Forelimb muscle (tissue), 1 donor: ENCODE measurements at regions not wholly inside any gene's neighbourhood (a gene's known extent, or its start where the extent isn't known, plus 50 kb on each side); places are given as distances from the start of the nearest gene placed in this dataset.
"Not testable (repeated sequence)": the region's sequence is repeated elsewhere in the genome, so short reads cannot be mapped to it uniquely, and the experiment has no call there.

ENCODE experiments used
- DNase-seq: peaks from one replicate; pipeline ENCODE4 v3.0.0-alpha.2; 2013; ENCODE audit warnings: low read depth

DNA sequence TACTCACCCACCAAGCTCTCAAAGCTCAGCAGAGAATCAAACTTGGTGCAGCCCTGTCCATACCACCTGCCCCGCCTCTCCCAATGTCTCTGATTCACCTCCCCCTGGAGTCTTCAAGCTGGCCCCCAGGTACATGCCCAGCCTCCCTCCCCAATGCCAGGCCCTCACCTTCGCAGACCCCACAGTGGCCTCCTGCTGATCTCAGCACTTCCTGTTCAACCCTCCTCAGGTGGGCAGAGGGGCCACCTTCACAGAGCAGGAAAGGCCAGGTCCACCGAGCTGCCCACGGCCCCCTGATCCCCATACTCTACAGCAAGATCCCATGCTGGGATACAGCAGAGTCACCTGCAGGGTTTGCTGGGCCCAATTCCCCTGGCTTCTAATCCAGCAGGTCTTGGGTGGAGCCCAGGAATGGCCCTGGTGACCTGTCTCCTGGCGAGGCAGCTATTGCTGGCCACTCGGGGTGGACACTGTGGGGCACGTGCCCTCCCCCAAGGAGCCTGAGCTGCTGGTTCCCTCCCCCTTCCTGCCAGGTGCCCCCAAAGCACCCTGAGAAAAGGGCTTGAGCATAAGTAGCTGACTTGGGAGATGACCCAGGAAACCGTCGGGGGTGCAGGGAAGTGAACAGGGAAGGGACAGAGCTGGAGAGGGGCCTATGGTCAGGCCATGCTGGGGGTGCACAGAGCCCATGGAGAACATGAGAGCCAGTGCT, 150.7 kb downstream of the BRD1 start:
- no peak for DNase-seq

DNA sequence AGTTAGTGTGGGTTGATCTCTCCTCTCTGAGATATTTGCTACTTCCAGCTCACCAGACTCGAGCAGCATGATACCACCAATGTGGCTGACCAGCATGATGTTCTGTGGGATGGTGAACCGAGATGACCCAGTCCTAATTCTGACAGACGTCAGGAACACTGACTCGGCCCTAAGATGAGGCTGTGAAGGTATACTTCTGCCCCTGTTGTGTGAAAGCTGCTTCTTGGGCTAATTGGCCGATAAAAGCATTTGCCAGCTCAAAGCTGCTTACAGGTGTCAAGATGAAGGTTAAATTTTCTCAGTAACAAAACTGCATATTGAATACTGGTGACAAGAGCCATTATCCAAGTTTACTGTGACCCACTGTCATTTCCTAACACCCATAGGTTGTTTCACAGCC, 151.4 kb downstream of the BRD1 start:
- DNase-seq: no peak

GRCh38 chr22:49674479-49675050, 153.1 kb downstream of the BRD1 start:
- DNase-seq: no peak

DNA sequence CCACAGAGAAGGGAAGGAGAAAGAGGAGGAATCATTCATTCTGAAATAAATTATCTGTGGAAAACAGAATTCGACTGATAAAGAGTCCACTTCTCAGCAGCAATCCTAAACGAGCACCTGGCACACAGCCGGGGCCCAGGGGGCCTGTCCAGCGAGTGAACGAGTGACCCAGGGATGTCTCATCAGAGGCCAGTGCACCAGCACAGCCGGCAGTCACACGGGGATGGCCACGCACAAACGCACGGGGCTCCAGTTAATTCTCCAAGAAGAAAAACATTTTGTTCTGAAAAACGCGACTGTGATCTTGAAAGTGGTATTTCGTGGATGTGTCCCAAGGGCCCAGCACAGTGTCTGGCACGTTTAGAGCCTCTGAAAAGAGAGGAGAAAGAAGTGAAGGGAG, 154.6 kb downstream of the BRD1 start:
- DNase-seq: no peak

DNA sequence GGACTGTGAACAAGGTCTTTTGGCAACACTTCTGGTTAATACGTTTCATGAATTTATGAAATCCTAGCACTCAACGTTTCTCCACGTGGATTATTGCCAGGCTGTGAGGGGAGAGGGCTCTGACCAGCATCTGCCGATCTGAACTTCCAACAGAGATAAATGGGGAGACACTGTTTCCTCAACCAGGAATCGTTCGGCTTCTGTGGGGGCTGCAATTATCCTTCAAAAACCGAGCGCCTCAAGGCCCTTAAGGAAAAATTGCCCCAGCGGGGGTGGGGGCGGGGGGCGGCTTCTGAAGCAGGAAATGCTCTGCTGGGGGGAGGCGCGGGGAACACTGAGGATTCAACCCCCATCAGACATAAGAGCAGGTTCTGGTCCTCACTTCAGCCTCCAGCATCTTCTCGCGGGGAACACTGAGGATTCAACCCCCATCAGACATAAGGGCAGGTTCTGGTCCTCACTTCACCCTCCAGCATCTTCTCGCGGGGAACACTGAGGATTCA, 155.6 kb downstream of the BRD1 start:
- DNase-seq: no peak

DNA sequence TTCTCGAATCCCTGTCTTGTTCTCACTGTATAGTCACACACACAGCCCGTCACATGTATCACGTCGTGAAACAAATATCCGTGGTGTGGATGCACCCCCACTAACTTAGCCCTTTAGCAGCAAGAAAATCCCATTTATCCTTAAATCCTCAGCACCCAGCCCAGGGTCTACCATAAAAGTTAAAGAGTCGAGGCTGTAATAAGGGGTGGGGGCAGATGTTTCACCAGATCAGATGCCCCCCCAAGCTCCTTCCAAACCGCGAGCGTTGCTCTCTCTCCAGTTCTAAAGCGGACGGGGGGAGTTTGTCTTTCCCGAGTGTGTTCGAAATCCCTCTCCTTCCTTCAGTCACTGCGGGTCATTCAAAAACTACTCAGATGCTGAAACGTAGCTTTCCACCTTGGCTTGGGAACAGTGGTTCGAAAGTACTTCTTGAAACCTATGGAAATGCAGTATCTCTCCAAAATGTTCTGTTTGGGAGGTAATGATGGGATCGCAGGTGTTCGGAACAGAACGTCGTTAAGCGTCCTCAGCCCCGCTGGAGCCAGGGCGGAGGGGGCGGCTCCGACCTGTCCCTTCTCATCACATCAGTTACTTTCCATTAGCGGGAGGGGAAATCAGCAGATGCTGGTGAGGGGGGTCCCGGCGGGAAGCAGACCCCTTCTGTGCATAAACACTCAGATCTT, 156.2 kb downstream of the BRD1 start:
- DNase-seq: no peak

DNA sequence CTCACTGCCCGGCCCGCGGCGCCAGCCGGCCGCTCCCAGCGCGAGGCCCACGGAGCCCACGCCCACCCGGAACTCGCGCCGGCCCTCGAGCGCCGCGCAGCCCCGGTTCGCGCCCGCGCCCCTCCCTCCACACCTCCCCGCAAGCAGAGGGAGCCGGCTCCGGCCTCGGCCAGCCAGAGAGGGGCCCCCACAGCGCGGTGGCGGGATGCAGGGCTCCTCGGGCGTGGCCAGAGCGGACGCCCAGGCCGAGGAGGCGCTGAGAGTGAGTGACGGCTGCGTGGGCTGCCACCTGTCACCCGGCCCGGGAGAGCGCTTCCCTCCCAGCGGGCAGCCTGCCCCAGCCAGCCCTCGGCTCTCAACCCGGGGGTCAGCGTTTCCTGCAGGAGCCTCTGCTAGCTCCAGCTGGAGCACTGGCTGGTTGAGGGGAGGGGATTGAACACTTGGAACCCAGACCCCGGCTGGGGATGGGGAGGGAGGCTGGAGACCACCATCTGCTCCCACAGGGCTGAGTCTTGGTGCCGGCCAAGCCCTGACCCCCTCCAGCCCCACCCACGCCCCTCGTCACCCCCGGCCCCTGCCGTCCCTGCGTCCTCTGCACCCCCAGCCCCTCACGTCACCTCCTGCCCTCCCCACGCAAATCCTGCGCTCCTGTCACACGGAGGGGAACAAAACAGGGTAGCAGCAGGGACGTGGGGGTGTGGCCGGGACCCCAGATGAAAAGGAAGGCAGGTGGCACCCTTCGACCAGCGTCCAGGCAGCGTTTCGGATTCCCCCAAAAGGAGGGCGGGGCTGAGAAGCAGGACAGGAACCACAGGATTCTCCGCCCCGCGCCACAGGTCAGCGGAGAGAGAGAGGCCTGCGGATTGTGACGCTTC, 157.0 kb downstream of the BRD1 start:
- no peak for DNase-seq

DNA sequence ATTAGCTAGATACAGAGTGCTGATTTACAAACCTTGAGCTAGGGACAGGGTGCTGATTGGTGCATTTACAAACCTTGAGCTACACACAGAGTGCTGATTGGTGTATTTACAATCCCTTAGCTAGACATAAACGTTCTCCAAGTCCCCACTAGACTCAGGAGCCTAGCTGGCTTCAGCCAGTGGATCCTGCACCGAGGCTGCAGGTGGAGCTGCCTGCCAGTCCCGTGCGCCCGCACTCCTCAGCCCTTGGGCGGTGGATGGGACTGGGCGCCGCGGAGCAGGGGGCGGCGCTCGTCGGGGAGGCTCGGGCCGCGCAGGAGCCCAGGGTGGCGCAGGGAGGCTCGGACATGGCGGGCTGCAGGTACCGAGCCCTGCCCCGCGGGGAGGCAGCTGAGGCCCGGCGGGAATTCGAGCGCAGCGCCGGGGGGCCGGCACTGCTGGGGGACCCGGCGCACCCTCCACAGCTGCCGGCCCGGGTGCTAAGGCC, 157.7 kb downstream of the BRD1 start:
- not testable (repeated sequence) for DNase-seq

DNA sequence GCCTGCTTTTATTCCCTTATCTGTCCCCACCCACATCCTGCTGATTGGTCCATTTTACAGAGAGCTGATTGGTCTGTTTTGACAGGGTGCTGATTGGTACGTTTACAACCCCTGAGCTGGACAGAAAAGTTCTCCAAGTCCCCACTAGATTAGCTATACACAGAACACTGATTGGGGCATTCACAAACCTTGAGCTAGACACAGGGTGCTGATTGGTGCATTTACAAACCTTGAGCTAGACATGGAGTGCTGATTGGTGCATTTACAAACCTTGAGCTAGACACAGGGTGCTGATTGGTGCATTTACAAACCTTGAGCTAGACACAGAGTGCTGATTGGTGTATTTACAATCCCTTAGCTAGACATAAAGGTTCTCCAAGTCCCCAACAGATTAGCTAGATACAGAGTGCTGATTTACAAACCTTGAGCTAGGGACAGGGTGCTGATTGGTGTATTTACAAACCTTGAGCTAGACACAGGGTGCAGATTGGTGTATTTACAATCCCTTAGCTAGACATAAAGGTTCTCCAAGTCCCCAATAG, 158.2 kb downstream of the BRD1 start:
- not testable (repeated sequence) for DNase-seq

- no peak for DNase-seq
Measured at GRCh38 chr22:49668402-49668801, 159.3 kb downstream of the BRD1 start.

DNA sequence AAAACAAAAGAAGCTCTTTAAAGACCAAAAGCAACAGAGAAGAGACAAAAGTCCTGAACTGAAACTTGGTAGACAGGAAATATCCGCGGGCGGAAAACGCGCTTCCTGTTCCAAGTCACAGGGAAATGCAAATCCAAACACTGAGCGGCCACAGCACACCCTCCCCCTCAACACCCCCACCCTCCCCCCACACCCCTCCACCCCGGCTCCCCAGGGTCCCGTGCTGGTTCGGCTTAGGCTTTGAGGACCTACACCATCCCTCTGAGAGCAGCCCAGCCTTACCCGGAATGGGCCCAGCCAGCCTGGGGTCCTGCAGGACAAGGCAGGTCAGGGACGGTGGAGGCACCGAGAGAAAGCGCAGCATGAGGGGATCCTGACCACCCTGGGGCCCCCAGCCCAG, 160.4 kb downstream of the BRD1 start:
- no peak for DNase-seq

GRCh38 chr22:49666146-49666809, 161.4 kb downstream of the BRD1 start:
- no peak for DNase-seq

GRCh38 chr22:49664891-49665290, 162.8 kb downstream of the BRD1 start:
- no peak for DNase-seq

DNA sequence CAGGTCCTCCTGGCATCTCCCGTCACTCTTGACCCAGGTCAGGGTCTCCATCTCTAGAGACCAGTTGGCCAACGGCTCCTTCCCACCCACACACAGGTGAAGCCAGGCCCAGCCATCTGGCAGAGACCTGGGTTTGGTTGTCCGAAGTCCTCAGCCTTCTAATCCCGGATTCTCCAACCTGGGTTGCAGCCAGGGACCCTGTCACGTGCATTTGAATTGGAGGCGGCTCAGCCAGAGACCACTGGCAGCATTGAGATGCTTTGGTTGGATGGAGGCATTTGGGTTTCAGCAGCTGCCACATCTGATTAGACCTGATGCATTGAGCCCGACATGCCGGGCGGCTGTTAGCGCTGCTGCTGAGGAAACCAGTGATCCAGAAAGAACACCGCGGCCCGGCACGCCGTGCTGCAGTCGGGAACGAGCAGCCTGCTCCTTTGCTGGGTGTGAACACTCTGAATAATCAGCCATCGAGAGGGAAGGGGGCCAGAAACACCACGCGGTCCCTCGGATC, 163.2 kb downstream of the BRD1 start:
- no peak for DNase-seq

- no peak for DNase-seq
Measured at GRCh38 chr22:49663823-49664222, 163.8 kb downstream of the BRD1 start.

GRCh38 chr22:49663311-49663711, 164.4 kb downstream of the BRD1 start:
- no peak for DNase-seq

DNA sequence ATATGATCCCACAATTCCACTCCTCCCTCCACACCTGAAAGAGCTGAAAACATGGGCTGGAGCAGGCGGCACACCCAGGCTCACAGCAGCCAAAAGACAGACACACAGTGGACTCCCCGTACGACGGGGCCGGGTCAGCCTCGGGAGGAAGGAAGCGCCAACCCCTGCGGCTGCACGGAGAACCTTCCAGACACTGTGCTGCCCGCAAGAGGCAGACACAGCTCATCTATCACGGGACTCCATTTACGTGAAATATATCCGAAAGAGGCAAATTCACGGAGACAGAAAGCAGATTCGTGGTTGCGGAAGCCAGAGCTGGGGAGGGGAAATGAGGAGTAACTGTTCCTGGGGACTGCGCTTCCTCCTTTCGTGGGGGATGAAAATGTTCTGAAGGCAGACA, 165.0 kb downstream of the BRD1 start:
- no peak for DNase-seq

GRCh38 chr22:49660794-49661781, 166.6 kb downstream of the BRD1 start:
- DNase-seq: no peak

GRCh38 chr22:49660321-49660720, 167.4 kb downstream of the BRD1 start:
- DNase-seq: no peak

DNA sequence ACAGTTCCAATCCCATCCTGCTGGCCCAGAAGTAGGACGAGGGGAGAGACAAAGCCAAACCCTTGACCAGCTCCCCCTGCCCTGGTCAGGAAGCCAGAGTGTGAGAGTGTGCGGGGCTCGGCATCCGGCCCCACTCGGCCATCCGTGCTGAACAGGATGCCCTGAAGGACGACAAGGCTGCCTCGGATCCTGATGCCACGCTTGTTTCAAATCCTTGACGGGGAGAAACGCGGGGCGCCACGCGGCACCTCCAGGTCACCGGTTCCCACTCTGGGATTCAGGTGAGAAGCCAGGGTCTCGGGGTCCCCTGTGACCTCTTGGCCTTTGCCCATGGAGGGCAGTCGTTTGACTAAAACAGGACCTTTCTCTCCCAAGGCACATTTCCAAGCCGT, 167.8 kb downstream of the BRD1 start:
- no peak for DNase-seq
